CD4-positive, alpha-beta T cell (primary cell): ENCODE measurements at regions not wholly inside any gene's neighbourhood (a gene's known extent, or its start where the extent isn't known, plus 50 kb on each side); places are given as distances from the start of the nearest gene placed in this dataset.

ENCODE experiments used
- ATAC-seq: fragments of 200-7000 bp; cut with Tn5 transposase; one replicate; pipeline ENCODE4 v1.10.0; 2022; ENCODE audit warnings: mild to moderate bottlenecking; ENCODE audit not compliant: poor library complexity
- CTCF ChIA-PET: fragments of 350-600 bp; sonication (Branson Sonifier 250); formaldehyde crosslinking; loops from one replicate; lab custom pipeline; 2021; ENCODE audit warnings: antibody characterized with exemption, inconsistent platforms; lab: Charles Lee
- POLR2A ChIA-PET: fragments of 350-600 bp; sonication (Branson Sonifier 250); formaldehyde crosslinking; loops from one replicate; lab custom pipeline; 2021; ENCODE audit warnings: antibody characterized with exemption, inconsistent platforms; lab: Charles Lee
- DNase-seq, 14 experiments: peaks; one replicate each; pipeline ENCODE4 v3.0.0-alpha.2; 2013 to 2020; ENCODE audit warnings: mixed read lengths in 2 of 14
- H3K27ac ChIP-seq, 2 donors: one replicate each; pipeline versions ENCODE4 v1.5.1 to v1.7.0; 2013; ENCODE audit warnings: low read length in 2 of 2, low read depth in 1 of 2, mild to moderate bottlenecking in 1 of 2
- H3K27me3 ChIP-seq, 2 experiments: 1 replicate in 1 of 2; 2 replicates in 1 of 2; pipeline versions ENCODE4 v1.6.1 to v1.7.0; 2013; ENCODE audit warnings: low read length in 2 of 2, control low read depth in 1 of 2, mild to moderate bottlenecking in 1 of 2, moderate library complexity in 1 of 2; ENCODE audit not compliant: insufficient read depth in 2 of 2, control insufficient read depth in 1 of 2
- H3K36me3 ChIP-seq: one replicate; pipeline ENCODE4 v1.6.1; 2013; ENCODE audit warnings: low read length, control low read depth; ENCODE audit not compliant: insufficient read depth
- H3K4me1 ChIP-seq: one replicate; pipeline ENCODE4 v1.6.1; 2013; ENCODE audit warnings: low read length, control low read depth; ENCODE audit not compliant: insufficient read depth
- H3K4me3 ChIP-seq: one replicate; pipeline ENCODE4 v1.5.1; 2013; ENCODE audit warnings: mild to moderate bottlenecking, low read length, moderate library complexity
- H3K9me3 ChIP-seq, 2 experiments: 1 replicate in 1 of 2; 2 replicates in 1 of 2; pipeline versions ENCODE4 v1.6.1 to v1.7.0; 2013; ENCODE audit warnings: low read length in 2 of 2, mild to moderate bottlenecking in 2 of 2, control low read depth in 1 of 2, moderate library complexity in 1 of 2; ENCODE audit not compliant: control insufficient read depth in 1 of 2, insufficient read depth in 1 of 2
- H3K27ac Mint-ChIP-seq: one replicate; pipeline ENCODE4 v1.8.0; 2020; ENCODE audit warnings: mixed read lengths
- H3K27me3 Mint-ChIP-seq: one replicate; pipeline ENCODE4 v1.8.0; 2021; ENCODE audit warnings: mixed read lengths
- H3K36me3 Mint-ChIP-seq: one replicate; pipeline ENCODE4 v1.8.0; 2021; ENCODE audit warnings: low read depth, mixed read lengths
- H3K4me1 Mint-ChIP-seq: one replicate; pipeline ENCODE4 v1.8.0; 2021; ENCODE audit warnings: low read depth, mixed read lengths
- H3K4me3 Mint-ChIP-seq: one replicate; pipeline ENCODE4 v1.8.0; 2020; ENCODE audit warnings: mild to moderate bottlenecking, mixed read lengths
- H3K9me3 Mint-ChIP-seq: one replicate; pipeline ENCODE4 v1.8.0; 2020; ENCODE audit warnings: mixed read lengths
- intact Hi-C, 2 experiments: fragments of 100-400 bp; cut with DNase I in 1 of 2; cut with micrococcal nuclease in 1 of 2; formaldehyde crosslinking; loops; one replicate each; pipeline versions ENCODE4 v1.15.1 to v1.9.0; 2023 to 2025; cut with DNase I, micrococcal nuclease
- TF ChIP-seq, protein P1 (sequence below): fragments of 200-600 bp; IDR thresholded peaks from one replicate; pipeline ENCODE4 v1.8.0; 2022; ENCODE audit warnings: antibody characterized with exemption, mild to moderate bottlenecking

DNA sequence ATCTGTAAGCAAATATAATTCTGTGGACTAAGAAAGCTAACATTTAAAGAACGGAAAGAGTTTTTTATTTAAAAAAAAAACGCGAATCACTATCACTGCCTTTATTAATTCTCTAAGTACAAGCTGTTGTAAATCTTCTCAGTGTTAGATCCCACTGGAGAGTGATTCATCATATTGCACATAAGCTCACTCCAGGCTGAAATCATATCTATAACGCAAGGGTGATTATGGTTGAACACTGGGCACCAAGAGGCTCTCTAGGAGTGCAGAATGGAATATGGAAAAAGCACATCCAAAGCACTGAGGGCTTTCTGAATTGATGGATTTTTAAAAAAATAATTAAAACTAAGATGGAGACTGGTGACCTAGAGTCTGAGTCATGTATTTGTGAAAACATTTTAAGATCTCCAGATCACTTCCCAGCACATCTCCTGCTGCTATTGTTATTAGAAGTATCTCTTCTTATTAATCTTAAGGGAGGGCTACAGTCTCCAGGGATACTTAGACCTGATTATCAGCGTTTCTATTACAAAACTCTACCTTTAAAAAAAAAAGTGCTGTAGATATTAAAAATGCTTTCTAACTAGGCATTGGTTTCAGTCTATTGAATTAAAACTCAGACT lies 1106.8 kb downstream of the AACS start:
- CTCF ChIA-PET: no interaction called here
- POLR2A ChIA-PET: no interaction called here
- Mint-ChIP-seq H3K9me3 (no peaks in the 10 kb centered on the region), H3K4me3 (no peak overlapping the region), H3K27me3 (peaks cover 3% of the 10 kb centered on the region), H3K27ac (no peak overlapping the region), H3K36me3 (no peaks in the 10 kb centered on the region), H3K4me1 (no peaks in the 10 kb centered on the region)
- no peaks in the 10 kb centered on the region for H3K4me1 ChIP-seq
- no peak for ATAC-seq
- intact Hi-C loops: no loop called here
- H3K36me3 ChIP-seq: no peaks in the 10 kb centered on the region
- H3K4me3 ChIP-seq: no peak overlapping the region
- TF ChIP-seq, protein P1, sequence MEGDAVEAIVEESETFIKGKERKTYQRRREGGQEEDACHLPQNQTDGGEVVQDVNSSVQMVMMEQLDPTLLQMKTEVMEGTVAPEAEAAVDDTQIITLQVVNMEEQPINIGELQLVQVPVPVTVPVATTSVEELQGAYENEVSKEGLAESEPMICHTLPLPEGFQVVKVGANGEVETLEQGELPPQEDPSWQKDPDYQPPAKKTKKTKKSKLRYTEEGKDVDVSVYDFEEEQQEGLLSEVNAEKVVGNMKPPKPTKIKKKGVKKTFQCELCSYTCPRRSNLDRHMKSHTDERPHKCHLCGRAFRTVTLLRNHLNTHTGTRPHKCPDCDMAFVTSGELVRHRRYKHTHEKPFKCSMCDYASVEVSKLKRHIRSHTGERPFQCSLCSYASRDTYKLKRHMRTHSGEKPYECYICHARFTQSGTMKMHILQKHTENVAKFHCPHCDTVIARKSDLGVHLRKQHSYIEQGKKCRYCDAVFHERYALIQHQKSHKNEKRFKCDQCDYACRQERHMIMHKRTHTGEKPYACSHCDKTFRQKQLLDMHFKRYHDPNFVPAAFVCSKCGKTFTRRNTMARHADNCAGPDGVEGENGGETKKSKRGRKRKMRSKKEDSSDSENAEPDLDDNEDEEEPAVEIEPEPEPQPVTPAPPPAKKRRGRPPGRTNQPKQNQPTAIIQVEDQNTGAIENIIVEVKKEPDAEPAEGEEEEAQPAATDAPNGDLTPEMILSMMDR: no peak
- peaks cover 0 to 6% of the 10 kb centered on the region in 2 experiments for H3K9me3 ChIP-seq
- H3K27ac ChIP-seq: no peak overlapping the region
- DNase-seq: no peak
- H3K27me3 ChIP-seq: no peaks in the 10 kb centered on the region

DNA sequence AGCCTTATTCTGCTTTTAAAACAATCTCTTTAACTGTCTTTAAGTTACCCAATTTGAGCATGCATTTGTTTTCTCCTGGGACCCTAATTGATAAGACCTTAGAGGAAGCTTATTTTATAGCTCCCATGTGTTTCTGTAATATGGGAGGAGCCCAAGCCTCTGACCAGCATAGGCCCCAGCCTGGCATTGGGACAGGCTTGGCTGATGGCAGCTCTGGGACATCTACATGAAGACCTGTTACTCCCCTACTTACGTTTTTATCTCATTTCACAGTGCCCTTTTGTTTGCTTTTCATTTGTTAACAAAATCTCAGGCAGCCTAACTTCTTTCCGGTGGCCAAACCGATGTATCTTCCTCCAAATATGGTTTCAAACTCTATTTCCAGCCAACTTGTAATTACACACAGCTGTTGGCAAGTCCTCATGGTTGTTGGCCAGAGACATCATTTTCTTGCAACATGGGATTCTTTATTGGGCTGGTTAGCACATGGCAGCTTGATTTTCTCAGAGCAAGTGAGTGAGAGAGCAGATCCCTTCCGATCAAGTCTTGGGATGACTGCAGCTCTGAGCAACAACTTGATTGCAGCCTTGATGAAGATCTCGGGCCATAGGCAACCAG lies 1117.5 kb downstream of the AACS start:
- H3K27me3 ChIP-seq: no peaks in the 10 kb centered on the region
- no peak for DNase-seq
- TF ChIP-seq, protein P1: no peak
- H3K4me1 ChIP-seq: no peaks in the 10 kb centered on the region
- intact Hi-C loops: no loop called here
- no peak for ATAC-seq
- Mint-ChIP-seq H3K4me3 (no peak overlapping the region), H3K36me3 (no peaks in the 10 kb centered on the region), H3K27ac (no peak overlapping the region), H3K4me1 (no peaks in the 10 kb centered on the region), H3K9me3 (peaks cover 6% of the 10 kb centered on the region), H3K27me3 (peaks cover 7% of the 10 kb centered on the region)
- H3K36me3 ChIP-seq: no peaks in the 10 kb centered on the region
- no peak overlapping the region for H3K27ac ChIP-seq
- CTCF ChIA-PET: no interaction called here
- H3K9me3 ChIP-seq: peaks cover 5 to 8% of the 10 kb centered on the region in 2 experiments
- no peak overlapping the region for H3K4me3 ChIP-seq
- POLR2A ChIA-PET: no interaction called here

DNA sequence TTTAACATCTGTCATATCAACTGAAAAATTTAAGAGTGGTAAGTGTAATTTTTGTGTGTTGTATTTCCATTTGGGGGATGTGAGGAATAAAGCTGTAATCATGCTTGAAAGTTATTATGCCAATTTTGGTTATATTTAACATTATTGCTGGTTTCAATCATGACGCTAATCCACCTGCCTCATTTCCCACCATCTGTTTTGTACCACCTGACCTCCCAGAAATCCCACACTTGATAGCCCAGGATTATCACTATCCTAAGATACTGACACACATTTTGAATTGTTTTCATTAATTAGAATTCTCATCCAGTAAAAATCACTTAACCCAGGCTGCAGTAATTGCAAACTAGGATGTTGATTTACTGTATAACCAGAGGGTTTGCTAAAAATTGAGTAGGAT lies 1119.8 kb downstream of the AACS start:
- POLR2A ChIA-PET: no interaction called here
- no peaks in the 10 kb centered on the region for H3K4me1 Mint-ChIP-seq

More for the DNA sequence above, 1119.8 kb downstream of the AACS start:
- no peak overlapping the region for H3K27ac ChIP-seq
- no peak overlapping the region for H3K4me3 ChIP-seq
- H3K27ac Mint-ChIP-seq: no peak overlapping the region
- peaks cover 26% of the 10 kb centered on the region for H3K27me3 Mint-ChIP-seq
- peaks cover 0 to 8% of the 10 kb centered on the region in 2 experiments for H3K27me3 ChIP-seq
- peaks cover 5 to 8% of the 10 kb centered on the region in 2 experiments for H3K9me3 ChIP-seq
- H3K4me3 Mint-ChIP-seq: no peak overlapping the region
- CTCF ChIA-PET: no interaction called here
- intact Hi-C loops: no loop called here
- no peaks in the 10 kb centered on the region for H3K36me3 ChIP-seq
- no peak for ATAC-seq
- H3K36me3 Mint-ChIP-seq: no peaks in the 10 kb centered on the region
- no peak for DNase-seq
- TF ChIP-seq, protein P1: no peak
- peaks cover 6% of the 10 kb centered on the region for H3K9me3 Mint-ChIP-seq
- H3K4me1 ChIP-seq: no peaks in the 10 kb centered on the region
